ENCODE measurements at regions not wholly inside any gene's neighbourhood (a gene's known extent, or its start where the extent isn't known, plus 50 kb on each side); places are given as distances from the start of the nearest gene placed in this dataset.

- no peak overlapping the region for H3K4me3 Mint-ChIP-seq
- no peaks in the 10 kb centered on the region for H3K27me3 Mint-ChIP-seq (ENCODE audit: insufficient read depth, low read depth, poor library complexity)
- DNase-seq (ENCODE audit: low spot score) (no peak), ATAC-seq (no peak)
- Histone ChIP-seq H3K27ac (ENCODE audit: low read depth) (no peak overlapping the region), H3K4me1 (ENCODE audit: insufficient read depth) (no peaks in the 10 kb centered on the region), H3K4me2 (no peak overlapping the region), H3K4me3 (no peak overlapping the region), H4K20me1 (replicated peaks; ENCODE audit: insufficient read depth) (no peaks in the 10 kb centered on the region), H3K27me3 (ENCODE audit: insufficient read depth) (no peaks in the 10 kb centered on the region), H3F3A (replicated peaks; ENCODE audit: low read depth) (no peaks in the 10 kb centered on the region), H2AFZ (no peak overlapping the region), H3K36me3 (ENCODE audit: insufficient read depth) (no peaks in the 10 kb centered on the region), H3K79me2 (replicated peaks; ENCODE audit: insufficient read depth) (no peaks in the 10 kb centered on the region), H3K9me2 (ENCODE audit: insufficient read depth) (no peaks in the 10 kb centered on the region)
- no peaks in the 10 kb centered on the region for H3K9me3 Mint-ChIP-seq
- H3K4me1 Mint-ChIP-seq = no peaks in the 10 kb centered on the region
- H3K27ac Mint-ChIP-seq = no peak overlapping the region
- no peaks in the 10 kb centered on the region for H3K36me3 Mint-ChIP-seq (ENCODE audit: low read depth)
- TF ChIP-seq, protein P1, sequence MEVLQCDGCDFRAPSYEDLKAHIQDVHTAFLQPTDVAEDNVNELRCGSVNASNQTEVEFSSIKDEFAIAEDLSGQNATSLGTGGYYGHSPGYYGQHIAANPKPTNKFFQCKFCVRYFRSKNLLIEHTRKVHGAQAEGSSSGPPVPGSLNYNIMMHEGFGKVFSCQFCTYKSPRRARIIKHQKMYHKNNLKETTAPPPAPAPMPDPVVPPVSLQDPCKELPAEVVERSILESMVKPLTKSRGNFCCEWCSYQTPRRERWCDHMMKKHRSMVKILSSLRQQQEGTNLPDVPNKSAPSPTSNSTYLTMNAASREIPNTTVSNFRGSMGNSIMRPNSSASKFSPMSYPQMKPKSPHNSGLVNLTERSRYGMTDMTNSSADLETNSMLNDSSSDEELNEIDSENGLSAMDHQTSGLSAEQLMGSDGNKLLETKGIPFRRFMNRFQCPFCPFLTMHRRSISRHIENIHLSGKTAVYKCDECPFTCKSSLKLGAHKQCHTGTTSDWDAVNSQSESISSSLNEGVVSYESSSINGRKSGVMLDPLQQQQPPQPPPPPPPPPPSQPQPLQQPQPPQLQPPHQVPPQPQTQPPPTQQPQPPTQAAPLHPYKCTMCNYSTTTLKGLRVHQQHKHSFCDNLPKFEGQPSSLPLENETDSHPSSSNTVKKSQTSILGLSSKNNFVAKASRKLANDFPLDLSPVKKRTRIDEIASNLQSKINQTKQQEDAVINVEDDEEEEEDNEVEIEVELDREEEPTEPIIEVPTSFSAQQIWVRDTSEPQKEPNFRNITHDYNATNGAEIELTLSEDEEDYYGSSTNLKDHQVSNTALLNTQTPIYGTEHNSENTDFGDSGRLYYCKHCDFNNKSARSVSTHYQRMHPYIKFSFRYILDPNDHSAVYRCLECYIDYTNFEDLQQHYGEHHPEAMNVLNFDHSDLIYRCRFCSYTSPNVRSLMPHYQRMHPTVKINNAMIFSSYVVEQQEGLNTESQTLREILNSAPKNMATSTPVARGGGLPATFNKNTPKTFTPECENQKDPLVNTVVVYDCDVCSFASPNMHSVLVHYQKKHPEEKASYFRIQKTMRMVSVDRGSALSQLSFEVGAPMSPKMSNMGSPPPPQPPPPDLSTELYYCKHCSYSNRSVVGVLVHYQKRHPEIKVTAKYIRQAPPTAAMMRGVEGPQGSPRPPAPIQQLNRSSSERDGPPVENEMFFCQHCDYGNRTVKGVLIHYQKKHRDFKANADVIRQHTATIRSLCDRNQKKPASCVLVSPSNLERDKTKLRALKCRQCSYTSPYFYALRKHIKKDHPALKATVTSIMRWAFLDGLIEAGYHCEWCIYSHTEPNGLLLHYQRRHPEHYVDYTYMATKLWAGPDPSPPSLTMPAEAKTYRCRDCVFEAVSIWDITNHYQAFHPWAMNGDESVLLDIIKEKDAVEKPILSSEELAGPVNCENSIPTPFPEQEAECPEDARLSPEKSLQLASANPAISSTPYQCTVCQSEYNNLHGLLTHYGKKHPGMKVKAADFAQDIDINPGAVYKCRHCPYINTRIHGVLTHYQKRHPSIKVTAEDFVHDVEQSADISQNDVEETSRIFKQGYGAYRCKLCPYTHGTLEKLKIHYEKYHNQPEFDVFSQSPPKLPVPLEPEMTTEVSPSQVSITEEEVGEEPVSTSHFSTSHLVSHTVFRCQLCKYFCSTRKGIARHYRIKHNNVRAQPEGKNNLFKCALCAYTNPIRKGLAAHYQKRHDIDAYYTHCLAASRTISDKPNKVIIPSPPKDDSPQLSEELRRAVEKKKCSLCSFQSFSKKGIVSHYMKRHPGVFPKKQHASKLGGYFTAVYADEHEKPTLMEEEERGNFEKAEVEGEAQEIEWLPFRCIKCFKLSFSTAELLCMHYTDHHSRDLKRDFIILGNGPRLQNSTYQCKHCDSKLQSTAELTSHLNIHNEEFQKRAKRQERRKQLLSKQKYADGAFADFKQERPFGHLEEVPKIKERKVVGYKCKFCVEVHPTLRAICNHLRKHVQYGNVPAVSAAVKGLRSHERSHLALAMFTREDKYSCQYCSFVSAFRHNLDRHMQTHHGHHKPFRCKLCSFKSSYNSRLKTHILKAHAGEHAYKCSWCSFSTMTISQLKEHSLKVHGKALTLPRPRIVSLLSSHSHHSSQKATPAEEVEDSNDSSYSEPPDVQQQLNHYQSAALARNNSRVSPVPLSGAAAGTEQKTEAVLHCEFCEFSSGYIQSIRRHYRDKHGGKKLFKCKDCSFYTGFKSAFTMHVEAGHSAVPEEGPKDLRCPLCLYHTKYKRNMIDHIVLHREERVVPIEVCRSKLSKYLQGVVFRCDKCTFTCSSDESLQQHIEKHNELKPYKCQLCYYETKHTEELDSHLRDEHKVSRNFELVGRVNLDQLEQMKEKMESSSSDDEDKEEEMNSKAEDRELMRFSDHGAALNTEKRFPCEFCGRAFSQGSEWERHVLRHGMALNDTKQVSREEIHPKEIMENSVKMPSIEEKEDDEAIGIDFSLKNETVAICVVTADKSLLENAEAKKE (CRISPR knock-in tag; IDR thresholded peaks at IDR 0.05) = no peak
- no peak for TF ChIP-seq POLR2AphosphoS5 (IDR thresholded peaks at IDR 0.05; ENCODE audit: low read depth)
- no peak for TF ChIP-seq JUNB (IDR thresholded peaks at IDR 0.05; ENCODE audit: unreplicated experiment)
- no peak for TF ChIP-seq STAT1 (IDR thresholded peaks at IDR 0.05; ENCODE audit: unreplicated experiment)
- TF ChIP-seq, protein P2, sequence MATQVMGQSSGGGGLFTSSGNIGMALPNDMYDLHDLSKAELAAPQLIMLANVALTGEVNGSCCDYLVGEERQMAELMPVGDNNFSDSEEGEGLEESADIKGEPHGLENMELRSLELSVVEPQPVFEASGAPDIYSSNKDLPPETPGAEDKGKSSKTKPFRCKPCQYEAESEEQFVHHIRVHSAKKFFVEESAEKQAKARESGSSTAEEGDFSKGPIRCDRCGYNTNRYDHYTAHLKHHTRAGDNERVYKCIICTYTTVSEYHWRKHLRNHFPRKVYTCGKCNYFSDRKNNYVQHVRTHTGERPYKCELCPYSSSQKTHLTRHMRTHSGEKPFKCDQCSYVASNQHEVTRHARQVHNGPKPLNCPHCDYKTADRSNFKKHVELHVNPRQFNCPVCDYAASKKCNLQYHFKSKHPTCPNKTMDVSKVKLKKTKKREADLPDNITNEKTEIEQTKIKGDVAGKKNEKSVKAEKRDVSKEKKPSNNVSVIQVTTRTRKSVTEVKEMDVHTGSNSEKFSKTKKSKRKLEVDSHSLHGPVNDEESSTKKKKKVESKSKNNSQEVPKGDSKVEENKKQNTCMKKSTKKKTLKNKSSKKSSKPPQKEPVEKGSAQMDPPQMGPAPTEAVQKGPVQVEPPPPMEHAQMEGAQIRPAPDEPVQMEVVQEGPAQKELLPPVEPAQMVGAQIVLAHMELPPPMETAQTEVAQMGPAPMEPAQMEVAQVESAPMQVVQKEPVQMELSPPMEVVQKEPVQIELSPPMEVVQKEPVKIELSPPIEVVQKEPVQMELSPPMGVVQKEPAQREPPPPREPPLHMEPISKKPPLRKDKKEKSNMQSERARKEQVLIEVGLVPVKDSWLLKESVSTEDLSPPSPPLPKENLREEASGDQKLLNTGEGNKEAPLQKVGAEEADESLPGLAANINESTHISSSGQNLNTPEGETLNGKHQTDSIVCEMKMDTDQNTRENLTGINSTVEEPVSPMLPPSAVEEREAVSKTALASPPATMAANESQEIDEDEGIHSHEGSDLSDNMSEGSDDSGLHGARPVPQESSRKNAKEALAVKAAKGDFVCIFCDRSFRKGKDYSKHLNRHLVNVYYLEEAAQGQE (IDR thresholded peaks at IDR 0.05; ENCODE audit: unreplicated experiment) = no peak
- TF ChIP-seq ETS1 (IDR thresholded peaks at IDR 0.05) = no peak
- no peak for TF ChIP-seq EZH2phosphoT487 (IDR thresholded peaks at IDR 0.05; ENCODE audit: unreplicated experiment)
- TF ChIP-seq CREB1 (CRISPR knock-in tag; IDR thresholded peaks at IDR 0.05; ENCODE audit: low read depth) = no peak
- no peak for TF ChIP-seq ZNF114 (CRISPR knock-in tag; IDR thresholded peaks at IDR 0.05)
- no peak for TF ChIP-seq EZH2 (IDR thresholded peaks at IDR 0.05; ENCODE audit: low read depth, unreplicated experiment)
Observed at GRCh38 chr5:114208588-114208987, 153.3 kb upstream of the KCNN2 start.
